Astrocyte (in vitro differentiated cells and primary cell): ENCODE measurements at regions not wholly inside any gene's neighbourhood (a gene's known extent, or its start where the extent isn't known, plus 50 kb on each side); places are given as distances from the start of the nearest gene placed in this dataset.

Source experiments
- DNase-seq: peaks from one replicate; pipeline ENCODE4 v3.0.0-alpha.2; 2010; ENCODE audit warnings: low read depth
- FAIRE-seq: peaks from 2 replicates; lab custom pipeline; 2011; peaks lifted over from hg19 to GRCh38; lab: Jason Lieb, UNC
- H2AFZ ChIP-seq: 2 replicates; pipeline ENCODE4 v1.6.0; 2012; ENCODE audit warnings: low read depth, low read length, inconsistent platforms
- H3K27ac ChIP-seq: 2 replicates; pipeline ENCODE4 v1.5.1; 2011; ENCODE audit warnings: low read depth, low read length, inconsistent platforms
- H3K27me3 ChIP-seq: 2 replicates; pipeline ENCODE4 v1.6.0; 2011; ENCODE audit warnings: low read length, inconsistent platforms; ENCODE audit not compliant: insufficient read depth
- H3K36me3 ChIP-seq: 2 replicates; pipeline ENCODE4 v1.5.1; 2011; ENCODE audit warnings: low read length, inconsistent platforms; ENCODE audit not compliant: insufficient read depth
- H3K4me1 ChIP-seq: 2 replicates; pipeline ENCODE4 v1.5.1; 2011; ENCODE audit warnings: low read length, inconsistent platforms; ENCODE audit not compliant: insufficient read depth
- H3K4me2 ChIP-seq: 2 replicates; pipeline ENCODE4 v1.6.0; 2012; ENCODE audit warnings: low read length, inconsistent platforms
- H3K4me3 ChIP-seq: 2 replicates; pipeline ENCODE4 v1.5.1; 2011; ENCODE audit warnings: low read depth, mild to moderate bottlenecking, low read length, inconsistent platforms; ENCODE audit not compliant: insufficient read depth
- H3K79me2 ChIP-seq: 2 replicates; pipeline ENCODE4 v1.6.0; 2012; ENCODE audit warnings: mild to moderate bottlenecking, low read length, inconsistent platforms; ENCODE audit not compliant: insufficient read depth
- H3K9ac ChIP-seq: 2 replicates; pipeline ENCODE4 v1.6.0; 2012; ENCODE audit warnings: mild to moderate bottlenecking, low read length, inconsistent platforms
- H3K9me3 ChIP-seq: 2 replicates; pipeline ENCODE4 v1.5.1; 2012; ENCODE audit warnings: low read depth, mild to moderate bottlenecking, low read length, inconsistent platforms; ENCODE audit not compliant: insufficient read depth
- H4K20me1 ChIP-seq: 2 replicates; pipeline ENCODE4 v1.6.0; 2012; ENCODE audit warnings: low read length, inconsistent platforms; ENCODE audit not compliant: insufficient read depth
- H3K27ac Mint-ChIP-seq: one replicate; pipeline ENCODE4 v1.8.0; 2021; ENCODE audit warnings: mild to moderate bottlenecking, mixed read lengths; ENCODE audit not compliant: unreplicated experiment
- H3K27me3 Mint-ChIP-seq: one replicate; pipeline ENCODE4 v1.8.0; 2021; ENCODE audit warnings: low read depth, mixed read lengths; ENCODE audit not compliant: unreplicated experiment
- H3K36me3 Mint-ChIP-seq: one replicate; pipeline ENCODE4 v1.8.0; 2021; ENCODE audit warnings: low read depth, mixed read lengths; ENCODE audit not compliant: unreplicated experiment
- H3K4me1 Mint-ChIP-seq: one replicate; pipeline ENCODE4 v1.8.0; 2021; ENCODE audit warnings: low read depth, mixed read lengths; ENCODE audit not compliant: unreplicated experiment
- H3K4me3 Mint-ChIP-seq: one replicate; pipeline ENCODE4 v1.8.0; 2021; ENCODE audit warnings: mild to moderate bottlenecking, moderate library complexity, mixed read lengths; ENCODE audit not compliant: unreplicated experiment
- H3K9me3 Mint-ChIP-seq: one replicate; pipeline ENCODE4 v1.8.0; 2021; ENCODE audit warnings: mild to moderate bottlenecking, mixed read lengths; ENCODE audit not compliant: unreplicated experiment
- EZH2 ChIP-seq: IDR thresholded peaks from 2 replicates; pipeline ENCODE4 v1.6.1; 2012; ENCODE audit warnings: mild to moderate bottlenecking, low read length, inconsistent platforms; ENCODE audit not compliant: insufficient read depth
- TF ChIP-seq, protein P1 (sequence below): IDR thresholded peaks from 2 replicates; pipeline ENCODE4 v1.5.1; 2011; ENCODE audit warnings: low read depth, mild to moderate bottlenecking, inconsistent platforms, low read length, moderate library complexity; ENCODE audit not compliant: insufficient read depth

- Histone ChIP-seq H4K20me1 (no peaks in the 10 kb centered on the region), H3K27me3 (no peaks in the 10 kb centered on the region), H3K9me3 (no peaks in the 10 kb centered on the region), H2AFZ (no peak overlapping the region), H3K4me1 (no peaks in the 10 kb centered on the region), H3K4me2 (no peak overlapping the region), H3K36me3 (no peaks in the 10 kb centered on the region), H3K4me3 (no peak overlapping the region), H3K79me2 (no peaks in the 10 kb centered on the region), H3K9ac (no peak overlapping the region), H3K27ac (no peak overlapping the region)
- DNase-seq (no peak), FAIRE-seq (no peak)
- Mint-ChIP-seq H3K4me1 (peaks cover 2% of the 10 kb centered on the region), H3K9me3 (no peaks in the 10 kb centered on the region), H3K36me3 (no peaks in the 10 kb centered on the region), H3K27me3 (no peaks in the 10 kb centered on the region), H3K27ac (no peak overlapping the region), H3K4me3 (no peak overlapping the region)
- TF ChIP-seq EZH2 = no peak
- TF ChIP-seq, protein P1, sequence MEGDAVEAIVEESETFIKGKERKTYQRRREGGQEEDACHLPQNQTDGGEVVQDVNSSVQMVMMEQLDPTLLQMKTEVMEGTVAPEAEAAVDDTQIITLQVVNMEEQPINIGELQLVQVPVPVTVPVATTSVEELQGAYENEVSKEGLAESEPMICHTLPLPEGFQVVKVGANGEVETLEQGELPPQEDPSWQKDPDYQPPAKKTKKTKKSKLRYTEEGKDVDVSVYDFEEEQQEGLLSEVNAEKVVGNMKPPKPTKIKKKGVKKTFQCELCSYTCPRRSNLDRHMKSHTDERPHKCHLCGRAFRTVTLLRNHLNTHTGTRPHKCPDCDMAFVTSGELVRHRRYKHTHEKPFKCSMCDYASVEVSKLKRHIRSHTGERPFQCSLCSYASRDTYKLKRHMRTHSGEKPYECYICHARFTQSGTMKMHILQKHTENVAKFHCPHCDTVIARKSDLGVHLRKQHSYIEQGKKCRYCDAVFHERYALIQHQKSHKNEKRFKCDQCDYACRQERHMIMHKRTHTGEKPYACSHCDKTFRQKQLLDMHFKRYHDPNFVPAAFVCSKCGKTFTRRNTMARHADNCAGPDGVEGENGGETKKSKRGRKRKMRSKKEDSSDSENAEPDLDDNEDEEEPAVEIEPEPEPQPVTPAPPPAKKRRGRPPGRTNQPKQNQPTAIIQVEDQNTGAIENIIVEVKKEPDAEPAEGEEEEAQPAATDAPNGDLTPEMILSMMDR = no peak
Measured at GRCh38 chr10:63887023-63887589, 365.9 kb downstream of the REEP3 start.

- H3K27me3 Mint-ChIP-seq = peaks cover under 1% of the 10 kb centered on the region
- Histone ChIP-seq H3K27me3 (no peaks in the 10 kb centered on the region), H3K36me3 (no peaks in the 10 kb centered on the region), H3K4me3 (no peak overlapping the region), H3K27ac (no peak overlapping the region), H3K9me3 (no peaks in the 10 kb centered on the region), H3K9ac (no peak overlapping the region), H3K4me2 (no peak overlapping the region), H4K20me1 (no peaks in the 10 kb centered on the region), H3K4me1 (no peaks in the 10 kb centered on the region), H2AFZ (no peak overlapping the region), H3K79me2 (no peaks in the 10 kb centered on the region)
- no peak for DNase-seq
- H3K4me1 Mint-ChIP-seq = peaks cover 2% of the 10 kb centered on the region
- no peak overlapping the region for H3K27ac Mint-ChIP-seq
- H3K9me3 Mint-ChIP-seq = no peaks in the 10 kb centered on the region
- FAIRE-seq = no peak
- no peaks in the 10 kb centered on the region for H3K36me3 Mint-ChIP-seq
- H3K4me3 Mint-ChIP-seq = no peak overlapping the region
- no peak for TF ChIP-seq EZH2
- TF ChIP-seq, protein P1 = no peak
Measured at GRCh38 chr10:63887600-63888370, 366.6 kb downstream of the REEP3 start.

DNA sequence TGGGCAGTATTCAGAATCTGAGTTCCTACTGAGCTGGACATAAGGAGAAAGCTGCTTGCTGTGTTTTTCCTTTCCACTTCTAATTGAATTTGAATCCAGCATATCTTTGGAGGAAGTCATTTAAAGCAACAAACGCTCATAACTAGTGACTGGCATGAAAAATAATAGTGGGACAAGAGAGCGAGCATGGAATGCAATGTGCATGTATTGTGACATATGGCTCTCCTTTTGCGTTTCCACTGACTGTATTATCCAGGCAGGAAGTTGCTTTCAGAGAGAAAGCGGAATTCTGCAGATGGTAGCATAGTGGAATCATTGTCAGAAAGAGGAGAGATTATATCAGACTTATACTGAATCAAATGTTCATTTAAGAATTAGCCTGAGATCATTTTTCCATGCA is 368.6 kb downstream of the REEP3 start:
- Histone ChIP-seq H3K79me2 (no peaks in the 10 kb centered on the region), H3K27ac (no peak overlapping the region), H3K9me3 (no peaks in the 10 kb centered on the region), H3K9ac (no peak overlapping the region), H2AFZ (no peak overlapping the region), H3K4me3 (no peak overlapping the region), H3K36me3 (no peaks in the 10 kb centered on the region), H3K4me2 (no peak overlapping the region), H3K4me1 (no peaks in the 10 kb centered on the region), H3K27me3 (no peaks in the 10 kb centered on the region), H4K20me1 (no peaks in the 10 kb centered on the region)
- TF ChIP-seq EZH2 = no peak
- TF ChIP-seq, protein P1 = no peak
- no peaks in the 10 kb centered on the region for H3K36me3 Mint-ChIP-seq
- H3K9me3 Mint-ChIP-seq = no peaks in the 10 kb centered on the region
- H3K27ac Mint-ChIP-seq = no peak overlapping the region
- H3K27me3 Mint-ChIP-seq = peaks cover 9% of the 10 kb centered on the region
- peaks cover 2% of the 10 kb centered on the region for H3K4me1 Mint-ChIP-seq
- FAIRE-seq (no peak), DNase-seq (no peak)
- no peak overlapping the region for H3K4me3 Mint-ChIP-seq
